SH-SY5Y (cell line): ENCODE measurements at regions not wholly inside any gene's neighbourhood (a gene's known extent, or its start where the extent isn't known, plus 50 kb on each side); places are given as distances from the start of the nearest gene placed in this dataset.

Experiments used
- GATA2 ChIP-seq: IDR thresholded peaks from 2 replicates; pipeline ENCODE4 v1.6.1; 2011; ENCODE audit warnings: mild to moderate bottlenecking, low read depth, low read length
- GATA3 ChIP-seq: IDR thresholded peaks from 2 replicates; pipeline ENCODE4 v1.6.1; 2011; ENCODE audit warnings: low read depth, mild to moderate bottlenecking, low read length, moderate library complexity

DNA sequence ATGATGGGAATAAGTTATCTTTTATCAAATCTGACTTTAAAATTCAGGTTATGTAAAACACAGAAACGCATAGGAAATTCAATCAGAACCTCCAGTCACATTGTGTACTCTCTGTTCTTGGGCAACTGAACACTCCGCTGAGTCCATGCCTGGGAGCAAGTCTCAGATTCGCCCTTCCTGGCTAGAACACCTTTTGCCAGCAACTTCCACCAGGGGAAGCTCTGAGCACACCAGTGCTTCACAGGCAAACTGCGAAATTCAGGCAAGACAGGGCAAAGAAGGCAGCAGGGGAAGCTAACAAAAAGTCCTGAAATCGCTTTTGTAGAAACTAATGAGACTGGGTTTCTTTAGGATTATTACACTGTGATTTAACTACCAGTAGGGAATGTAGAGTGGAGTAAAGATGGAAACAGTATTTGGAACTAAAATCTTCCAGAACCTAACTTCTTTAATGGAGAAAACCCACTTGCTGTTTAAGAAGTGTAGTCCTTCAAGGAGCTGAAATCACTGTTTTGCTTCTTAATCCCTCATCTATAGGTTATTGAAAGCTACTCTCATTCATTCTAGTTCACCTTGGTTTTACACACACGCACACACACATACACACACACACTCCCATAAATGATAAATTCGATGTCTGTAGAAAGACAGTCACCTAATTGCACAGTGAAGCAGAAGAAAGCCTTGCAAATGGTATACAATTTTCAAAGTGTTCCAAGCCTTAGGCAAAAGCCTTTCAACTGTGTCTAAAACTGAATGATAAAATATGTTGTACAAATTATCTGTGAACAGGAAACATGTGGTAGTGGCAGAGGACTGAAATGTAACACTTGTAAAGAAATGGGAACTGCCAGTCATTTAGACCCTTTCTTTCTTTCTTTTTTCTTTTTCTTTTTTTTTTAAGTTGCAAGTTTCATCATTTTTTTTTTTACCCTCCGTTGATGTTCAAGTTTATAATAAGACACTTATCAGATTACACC, 214.5 kb downstream of the TMEM182 start:
- TF ChIP-seq GATA2 = no peak
- TF ChIP-seq GATA3 = no peak
